AG04450 (cell line): ENCODE measurements at regions not wholly inside any gene's neighbourhood (a gene's known extent, or its start where the extent isn't known, plus 50 kb on each side); places are given as distances from the start of the nearest gene placed in this dataset.

ENCODE experiments used
- CTCF ChIA-PET: fragments of 300-600, 350-600 bp; formaldehyde crosslinking; extraction: SDS; loops from one replicate; lab custom pipeline; 2022; ENCODE audit warnings: antibody characterized with exemption, inconsistent platforms; lab: Charles Lee
- POLR2A ChIA-PET: fragments of 350-600 bp; formaldehyde crosslinking; extraction: SDS; loops from one replicate; lab custom pipeline; 2021; ENCODE audit warnings: antibody characterized with exemption, inconsistent platforms; lab: Yijun Ruan, JAX
- DNase-seq: peaks from one replicate; pipeline ENCODE4 v3.0.0-alpha.2; 2011; ENCODE audit warnings: low read depth, low spot score
- H3K27ac ChIP-seq: one replicate; pipeline ENCODE4 v1.5.1; 2012; ENCODE audit warnings: low read depth, low read length, control low read depth
- H3K27me3 ChIP-seq: one replicate; pipeline ENCODE4 v1.6.0; 2012; ENCODE audit warnings: low read length; ENCODE audit not compliant: control insufficient read depth, insufficient read depth
- H3K4me3 ChIP-seq: 2 replicates; pipeline ENCODE4 v1.5.1; 2011; ENCODE audit warnings: mild to moderate bottlenecking, low read depth, low read length, control low read depth
- H3K9me3 ChIP-seq: 2 replicates; pipeline ENCODE4 v1.5.1; 2012; ENCODE audit warnings: low read length; ENCODE audit not compliant: control insufficient read depth, insufficient read depth
- TF ChIP-seq, protein P1 (sequence below): IDR thresholded peaks from 2 replicates; pipeline ENCODE4 v1.5.1; 2011; ENCODE audit warnings: low read depth, low read length, control low read depth, inconsistent platforms

DNA sequence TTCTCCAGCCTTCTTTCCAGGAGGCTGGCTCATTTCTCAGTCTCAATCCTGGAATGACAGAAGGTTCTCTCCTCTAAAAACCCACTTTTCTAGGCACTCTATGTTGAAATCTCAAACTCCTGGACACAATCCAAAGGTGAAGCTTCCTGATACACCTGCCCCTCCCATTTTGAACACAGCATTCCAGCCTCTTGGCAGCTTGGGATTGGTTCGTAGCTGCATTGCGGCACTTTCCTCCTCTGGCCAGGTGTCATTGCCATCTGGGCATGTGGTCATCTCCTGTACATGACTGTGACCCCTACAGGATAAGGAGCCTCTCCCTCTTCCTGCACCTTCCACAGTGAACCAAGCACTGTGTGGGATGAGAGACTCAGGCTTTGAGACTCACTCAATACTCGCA lies 230.2 kb upstream of the B3GAT1 start:
- Histone ChIP-seq H3K9me3 (peaks cover 84% of the 10 kb centered on the region), H3K27me3 (no peaks in the 10 kb centered on the region), H3K4me3 (no peak overlapping the region), H3K27ac (no peak overlapping the region)
- ChIA-PET CTCF (no interaction called here), POLR2A (no interaction called here)
- TF ChIP-seq, protein P1, sequence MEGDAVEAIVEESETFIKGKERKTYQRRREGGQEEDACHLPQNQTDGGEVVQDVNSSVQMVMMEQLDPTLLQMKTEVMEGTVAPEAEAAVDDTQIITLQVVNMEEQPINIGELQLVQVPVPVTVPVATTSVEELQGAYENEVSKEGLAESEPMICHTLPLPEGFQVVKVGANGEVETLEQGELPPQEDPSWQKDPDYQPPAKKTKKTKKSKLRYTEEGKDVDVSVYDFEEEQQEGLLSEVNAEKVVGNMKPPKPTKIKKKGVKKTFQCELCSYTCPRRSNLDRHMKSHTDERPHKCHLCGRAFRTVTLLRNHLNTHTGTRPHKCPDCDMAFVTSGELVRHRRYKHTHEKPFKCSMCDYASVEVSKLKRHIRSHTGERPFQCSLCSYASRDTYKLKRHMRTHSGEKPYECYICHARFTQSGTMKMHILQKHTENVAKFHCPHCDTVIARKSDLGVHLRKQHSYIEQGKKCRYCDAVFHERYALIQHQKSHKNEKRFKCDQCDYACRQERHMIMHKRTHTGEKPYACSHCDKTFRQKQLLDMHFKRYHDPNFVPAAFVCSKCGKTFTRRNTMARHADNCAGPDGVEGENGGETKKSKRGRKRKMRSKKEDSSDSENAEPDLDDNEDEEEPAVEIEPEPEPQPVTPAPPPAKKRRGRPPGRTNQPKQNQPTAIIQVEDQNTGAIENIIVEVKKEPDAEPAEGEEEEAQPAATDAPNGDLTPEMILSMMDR, result no peak
- no peak for DNase-seq

DNA sequence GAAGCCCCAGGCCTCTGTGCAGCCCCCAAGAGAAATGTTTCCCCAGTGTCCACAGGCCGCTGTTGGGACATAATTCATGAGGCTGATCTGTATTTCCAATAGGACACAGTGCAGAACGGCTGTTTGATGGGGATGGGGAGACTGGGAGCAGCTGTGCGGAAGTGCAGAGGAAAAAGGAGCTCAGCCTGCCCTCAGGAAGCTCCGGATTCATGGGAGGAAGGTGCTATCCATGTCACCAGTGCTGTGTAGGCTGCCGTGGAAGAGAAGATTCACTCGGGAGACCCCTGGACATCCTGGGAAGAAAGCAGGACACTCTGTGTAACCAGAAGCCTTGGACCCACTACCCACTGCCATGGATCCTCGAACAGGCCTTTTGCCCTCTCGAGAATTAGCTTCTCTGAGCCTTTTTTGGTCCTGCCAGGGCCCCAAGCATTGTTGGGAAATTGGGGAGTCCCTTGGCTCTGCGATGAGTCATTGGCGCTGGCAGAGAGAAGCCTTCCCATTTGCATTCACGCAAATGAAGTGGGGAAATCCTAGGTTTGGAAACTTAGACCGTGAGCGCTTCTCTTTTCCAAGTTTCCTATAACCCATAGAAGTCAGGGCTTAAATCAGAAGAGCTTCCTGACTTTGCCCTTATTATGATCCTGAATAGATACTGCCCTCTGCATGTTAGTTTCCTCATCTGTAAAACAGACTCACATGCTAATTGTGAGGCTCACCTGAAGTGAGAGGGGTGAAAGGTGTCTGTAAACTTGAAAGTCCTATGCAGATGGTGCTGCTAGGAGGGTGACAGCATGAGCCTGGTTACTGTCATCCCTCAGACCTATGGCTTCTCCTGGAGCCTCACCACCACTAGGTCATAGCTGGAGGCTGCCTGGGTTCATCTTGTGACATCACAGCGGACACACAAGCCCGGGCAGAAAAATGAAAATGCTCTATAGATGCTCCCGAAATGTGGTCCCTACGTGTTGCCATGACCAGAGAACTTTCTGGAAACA lies 229.2 kb upstream of the B3GAT1 start:
- Histone ChIP-seq H3K27ac (no peak overlapping the region), H3K4me3 (no peak overlapping the region), H3K27me3 (no peaks in the 10 kb centered on the region), H3K9me3 (peaks cover 81% of the 10 kb centered on the region)
- ChIA-PET POLR2A (no interaction called here), CTCF (no interaction called here)
- DNase-seq, result no peak
- TF ChIP-seq, protein P1, result no peak

DNA sequence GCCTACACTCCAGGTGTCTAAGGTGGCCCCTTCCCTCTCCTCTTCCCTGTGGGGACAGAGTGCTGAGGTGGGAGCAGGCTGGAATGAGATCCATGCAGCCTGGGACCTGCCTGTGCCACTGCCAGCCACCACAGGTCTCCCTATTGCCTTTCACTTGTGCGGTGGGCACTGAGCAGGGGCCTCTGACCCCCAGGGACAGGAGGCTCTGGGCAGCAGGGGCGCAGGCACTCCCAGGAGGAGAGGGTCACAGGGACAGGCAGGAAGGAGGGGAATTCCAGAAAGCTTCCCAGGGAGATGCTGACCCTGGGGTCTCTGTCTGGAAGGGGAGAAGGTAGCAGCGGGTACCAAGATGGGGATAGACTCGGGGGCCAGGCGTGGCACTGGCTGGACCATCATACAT lies 228.5 kb upstream of the B3GAT1 start:
- peaks cover 82% of the 10 kb centered on the region for H3K9me3 ChIP-seq
- H3K27ac ChIP-seq, result no peak overlapping the region
- H3K4me3 ChIP-seq, result no peak overlapping the region
- DNase-seq, result no peak
- H3K27me3 ChIP-seq, result no peaks in the 10 kb centered on the region
- ChIA-PET CTCF (no interaction called here), POLR2A (no interaction called here)
- TF ChIP-seq, protein P1, result no peak

DNA sequence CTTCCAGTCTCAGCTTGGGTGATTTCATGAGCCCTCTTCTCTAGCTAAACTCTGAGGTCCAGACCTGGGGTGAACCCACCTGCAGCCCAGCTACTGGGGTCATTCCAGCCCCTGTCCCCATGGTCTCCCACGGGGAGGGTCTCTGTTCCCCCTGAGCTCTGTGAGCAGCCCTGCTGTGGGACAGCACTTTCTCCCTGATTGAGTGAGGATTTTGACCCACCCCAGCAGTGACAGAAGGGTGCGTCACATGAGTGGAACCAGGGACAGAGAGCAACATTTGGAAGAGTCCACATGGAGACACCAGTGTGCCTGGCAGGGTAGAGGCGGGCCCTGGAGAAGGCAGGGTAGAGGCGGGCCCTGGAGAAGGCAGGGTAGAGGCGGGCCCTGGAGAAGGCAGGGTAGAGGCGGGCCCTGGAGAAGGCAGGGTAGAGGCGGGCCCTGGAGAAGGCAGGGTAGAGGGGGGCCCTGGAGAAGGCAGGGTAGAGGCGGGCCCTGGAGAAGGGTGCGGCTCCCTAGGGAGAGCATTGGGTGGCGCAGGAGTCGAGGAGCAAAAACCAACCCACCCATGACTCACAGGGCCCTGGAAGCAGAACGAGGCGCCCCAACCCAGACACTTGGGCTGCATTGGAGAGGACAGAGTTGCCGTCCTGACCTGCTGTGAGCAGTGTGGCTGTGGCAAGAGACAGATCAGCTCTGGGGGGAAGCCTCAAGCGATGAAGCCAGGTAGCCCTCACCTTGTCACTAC lies 227.7 kb upstream of the B3GAT1 start:
- DNase-seq, result no peak
- CTCF ChIA-PET, result no interaction called here
- Histone ChIP-seq H3K9me3 (peaks cover 83% of the 10 kb centered on the region), H3K27ac (no peak overlapping the region), H3K4me3 (no peak overlapping the region), H3K27me3 (no peaks in the 10 kb centered on the region)
- TF ChIP-seq, protein P1, result no peak
- POLR2A ChIA-PET, result no interaction called here
